Liver (tissue), 3 donors: ENCODE measurements at regions not wholly inside any gene's neighbourhood (a gene's known extent, or its start where the extent isn't known, plus 50 kb on each side); places are given as distances from the start of the nearest gene placed in this dataset.

Experiments
- ATF3 ChIP-seq: IDR thresholded peaks from 2 replicates; pipeline ENCODE4 v1.6.1; 2016; ENCODE audit warnings: antibody characterized with exemption
- CTCF ChIP-seq: fragments of 150-350 bp; IDR thresholded peaks from 2 replicates; pipeline ENCODE4 v1.5.1; 2017; ENCODE audit warnings: improper control_type of control experiment, low read depth, low read length; ENCODE audit not compliant: missing input control
- JUND ChIP-seq, 2 donors: IDR thresholded peaks; 2 replicates each; pipeline ENCODE4 v1.6.1; 2016; ENCODE audit warnings: antibody characterized with exemption in 2 of 2
- MAX ChIP-seq: IDR thresholded peaks from 2 replicates; pipeline ENCODE4 v1.6.1; 2016; ENCODE audit warnings: antibody characterized with exemption
- SP1 ChIP-seq: IDR thresholded peaks from 2 replicates; pipeline ENCODE4 v1.6.1; 2018; ENCODE audit warnings: antibody characterized with exemption, mild to moderate bottlenecking
- TAF1 ChIP-seq: conservative IDR thresholded peaks from 2 replicates; pipeline ENCODE4 v1.6.1; 2016; ENCODE audit warnings: antibody characterized with exemption, mild to moderate bottlenecking
- YY1 ChIP-seq: IDR thresholded peaks from 2 replicates; pipeline ENCODE4 v1.6.1; 2016; ENCODE audit warnings: antibody characterized with exemption, mild to moderate bottlenecking
- donor health status: healthy.
- donor health status: healthy.

- TF ChIP-seq CTCF = no peak
- TF ChIP-seq TAF1 = no peak
- no peak for TF ChIP-seq ATF3
- no peak for TF ChIP-seq JUND (IDR thresholded peaks at IDR 0.05)
- TF ChIP-seq SP1 = no peak
- TF ChIP-seq YY1 = no peak
- TF ChIP-seq MAX = no peak
Observed at GRCh38 chr13:26882731-26883130, 122.1 kb upstream of the GPR12 start.
